ENCODE measurements at regions not wholly inside any gene's neighbourhood (a gene's known extent, or its start where the extent isn't known, plus 50 kb on each side); places are given as distances from the start of the nearest gene placed in this dataset.

GRCh38 chr9:126223798-126224531 is 102.7 kb upstream of the MVB12B start:
- DNase-seq (ENCODE audit: low read depth), result no peak

- DNase-seq (ENCODE audit: low read depth), result no peak
Measured at GRCh38 chr9:126225611-126226609, 100.7 kb upstream of the MVB12B start.

DNA sequence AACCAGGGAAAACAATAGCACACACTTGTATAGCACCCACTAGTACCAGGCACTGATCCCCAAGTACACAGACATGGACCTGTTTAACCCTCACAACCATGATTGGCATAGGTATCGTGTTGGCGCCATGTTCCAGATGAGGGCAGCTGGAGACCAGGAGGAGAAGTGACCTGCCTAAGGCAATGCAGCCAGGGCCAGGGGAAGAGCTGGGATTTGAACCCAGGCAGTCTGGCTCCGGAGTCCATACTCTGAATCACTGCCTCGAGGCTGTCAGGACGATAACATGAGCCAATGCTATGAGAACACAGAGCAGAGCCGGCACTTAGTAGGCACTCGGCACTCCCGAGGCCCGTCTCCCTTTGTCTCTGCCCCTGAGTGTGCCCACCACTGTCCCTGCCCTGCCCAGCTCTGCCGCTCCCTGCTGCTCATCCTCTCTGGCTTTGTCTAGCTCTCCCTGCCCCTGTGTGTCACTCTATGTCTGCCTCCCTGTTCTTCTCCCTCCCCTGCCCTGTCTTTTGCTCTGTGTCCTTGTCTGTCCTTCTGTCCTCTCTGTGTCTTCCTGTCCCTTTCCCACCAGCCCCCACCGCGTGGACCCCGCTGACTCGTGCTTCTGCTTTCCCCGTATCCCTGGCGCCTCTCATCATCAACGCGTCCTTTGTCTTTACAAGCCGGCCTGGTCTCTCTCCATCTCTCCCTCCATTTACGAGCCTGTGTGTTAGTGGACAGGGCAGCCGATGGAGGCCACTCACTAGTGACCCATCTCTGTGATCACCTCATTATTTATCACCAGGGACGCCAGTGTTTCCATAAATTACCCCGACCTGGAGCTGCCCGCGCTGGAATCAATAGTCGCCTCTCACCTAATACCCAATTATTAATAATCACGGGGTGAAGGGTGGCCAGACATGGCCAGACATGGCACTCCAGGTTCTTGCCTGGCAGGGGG is 99.4 kb upstream of the MVB12B start:
- DNase-seq (ENCODE audit: low read depth), result no peak

DNA sequence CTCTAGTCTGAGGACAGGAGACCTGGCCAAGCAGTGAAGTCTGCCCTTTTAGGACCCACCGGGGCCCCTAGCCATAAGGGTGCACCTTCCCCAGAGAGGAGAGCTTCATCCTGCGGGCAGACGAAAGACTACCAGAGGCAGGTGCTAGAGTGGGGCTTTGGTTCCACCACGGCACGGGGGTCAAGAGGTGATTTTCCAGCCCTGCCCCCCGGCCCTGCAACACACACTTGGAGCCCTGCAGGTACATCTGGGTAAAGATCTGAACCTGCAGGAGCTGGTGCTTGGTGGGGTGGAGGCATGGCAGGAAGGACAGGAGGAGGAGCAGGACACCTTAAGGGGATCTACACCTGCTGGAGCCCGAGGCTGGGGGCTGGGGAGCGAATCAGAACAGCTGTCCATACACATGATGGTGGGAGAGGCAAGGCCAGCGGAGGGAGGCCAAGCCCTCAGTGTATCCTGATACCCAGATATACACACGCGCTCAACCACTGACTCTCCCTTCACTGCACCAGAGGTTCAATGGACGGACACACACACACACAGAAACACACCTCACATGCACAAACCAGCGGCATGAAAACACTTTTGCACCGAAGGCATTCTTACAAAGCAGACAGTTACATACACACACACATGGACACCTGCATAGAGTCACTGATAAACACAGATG is 98.4 kb upstream of the MVB12B start:
- DNase-seq (ENCODE audit: low read depth), result no peak

- DNase-seq (ENCODE audit: low read depth), result peak; percentile 49
Measured at GRCh38 chr9:126228781-126229444, 97.7 kb upstream of the MVB12B start.

GRCh38 chr9:126229501-126229900 is 97.1 kb upstream of the MVB12B start:
- DNase-seq (ENCODE audit: low read depth), result no peak

- DNase-seq (ENCODE audit: low read depth), result no peak
Measured at GRCh38 chr9:126230692-126231091, 95.9 kb upstream of the MVB12B start.

- DNase-seq (ENCODE audit: low read depth), result no peak
Measured at GRCh38 chr9:126232461-126232860, 94.2 kb upstream of the MVB12B start.

DNA sequence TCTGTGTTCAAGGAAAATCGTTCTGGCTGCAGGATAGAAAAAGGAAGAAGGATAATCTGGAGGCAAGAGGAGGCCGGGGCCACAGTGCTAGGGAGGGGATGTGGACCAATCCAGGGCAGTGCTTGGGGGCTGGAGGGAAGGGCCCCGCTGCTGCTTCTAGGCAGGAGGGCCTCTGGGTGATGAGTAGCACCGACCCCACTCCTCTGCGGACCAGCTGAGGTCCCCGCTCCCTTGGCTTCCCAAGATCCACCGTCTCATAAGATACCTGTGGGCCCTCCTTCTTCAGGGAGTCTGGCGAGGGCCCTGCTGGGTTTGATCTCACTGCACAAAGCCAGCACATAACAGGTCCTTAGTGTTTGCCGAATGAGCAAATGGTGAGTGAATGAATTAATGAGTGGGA is 93.5 kb upstream of the MVB12B start:
- DNase-seq (ENCODE audit: low read depth), result no peak

GRCh38 chr9:126233913-126234525 is 92.6 kb upstream of the MVB12B start:
- DNase-seq (ENCODE audit: low read depth), result no peak

- DNase-seq (ENCODE audit: low read depth), result no peak
Measured at GRCh38 chr9:126234681-126235335, 91.8 kb upstream of the MVB12B start.

- DNase-seq (ENCODE audit: low read depth), result no peak
Measured at GRCh38 chr9:126235336-126236243, 91.0 kb upstream of the MVB12B start.

DNA sequence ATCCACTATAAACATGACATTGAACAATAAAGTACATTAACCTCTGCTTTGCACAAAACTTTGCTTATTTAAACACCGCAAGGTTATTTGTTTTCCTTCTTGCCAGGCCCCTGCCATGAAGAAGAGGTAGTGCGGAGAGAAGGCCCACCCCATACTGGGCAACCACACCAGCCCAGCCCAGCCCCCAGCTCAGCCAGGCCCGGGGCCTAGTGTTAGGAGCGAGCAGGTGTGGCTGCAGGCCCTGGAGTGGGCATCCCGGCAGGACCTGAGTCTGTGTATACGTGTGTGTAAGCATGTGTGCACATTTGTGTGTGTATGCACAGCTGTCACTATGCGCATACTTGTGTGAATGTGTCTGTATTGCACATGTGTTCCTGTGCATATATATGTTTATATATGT is 90.4 kb upstream of the MVB12B start:
- DNase-seq (ENCODE audit: low read depth), result no peak

DNA sequence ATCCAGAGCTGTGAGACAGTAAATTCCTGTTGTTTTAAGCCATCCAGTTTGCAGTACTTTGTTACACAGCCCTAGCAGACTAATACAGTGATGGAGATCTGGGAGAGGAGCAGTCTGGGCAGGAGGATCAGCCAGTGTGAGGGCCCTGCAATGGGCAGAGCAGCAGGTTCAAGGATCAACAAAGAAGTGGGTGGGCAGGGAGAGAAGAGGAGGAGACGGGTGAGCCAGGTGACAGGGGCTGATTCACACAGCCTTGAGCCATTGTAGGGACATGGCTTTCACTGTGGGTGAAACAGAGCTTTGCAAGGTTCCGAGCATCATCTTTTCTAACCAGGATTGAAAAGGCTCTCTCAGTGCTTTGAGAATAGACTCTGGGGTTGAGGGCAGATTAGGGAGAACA is 88.2 kb upstream of the MVB12B start:
- DNase-seq (ENCODE audit: low read depth), result no peak

DNA sequence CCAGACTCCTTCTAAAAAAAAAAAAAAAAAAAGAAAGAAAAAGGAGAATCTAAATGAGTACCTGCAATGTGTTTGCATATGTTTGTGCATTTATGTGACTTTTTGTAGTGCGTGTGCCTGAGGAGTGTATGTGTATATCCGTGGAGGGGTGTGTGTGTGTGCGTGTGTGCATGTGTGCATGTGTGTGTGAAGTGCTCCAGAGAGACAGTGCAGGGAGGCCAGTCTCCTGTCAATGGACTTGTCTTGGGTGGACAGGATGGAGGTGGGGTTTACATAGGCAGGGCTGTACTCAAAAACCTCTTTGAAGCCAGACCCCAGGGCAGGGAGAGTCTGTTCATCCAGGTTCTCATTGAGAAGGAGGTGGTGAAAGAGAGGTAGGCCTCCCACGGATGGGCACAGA is 87.1 kb upstream of the MVB12B start:
- no peak for DNase-seq (ENCODE audit: low read depth)

DNA sequence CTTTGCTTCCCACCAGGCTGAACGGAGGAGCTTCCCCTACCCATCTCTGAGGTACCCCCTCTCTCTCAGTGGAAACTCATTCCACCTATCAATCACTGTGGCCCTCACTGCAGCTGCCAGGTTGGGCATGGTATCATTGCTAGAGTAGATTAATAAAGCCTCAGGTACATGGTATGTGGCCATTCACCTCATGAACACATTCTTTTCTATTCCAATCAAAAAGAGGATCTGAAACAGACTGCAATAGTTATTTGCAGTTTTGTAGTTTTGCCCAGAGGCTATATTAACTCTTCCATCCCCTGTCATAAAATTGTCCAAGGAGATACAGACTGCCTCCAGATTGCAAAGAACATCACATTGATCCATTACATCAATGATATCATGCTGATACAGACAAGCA is 85.8 kb upstream of the MVB12B start:
- no peak for DNase-seq (ENCODE audit: low read depth)

DNA sequence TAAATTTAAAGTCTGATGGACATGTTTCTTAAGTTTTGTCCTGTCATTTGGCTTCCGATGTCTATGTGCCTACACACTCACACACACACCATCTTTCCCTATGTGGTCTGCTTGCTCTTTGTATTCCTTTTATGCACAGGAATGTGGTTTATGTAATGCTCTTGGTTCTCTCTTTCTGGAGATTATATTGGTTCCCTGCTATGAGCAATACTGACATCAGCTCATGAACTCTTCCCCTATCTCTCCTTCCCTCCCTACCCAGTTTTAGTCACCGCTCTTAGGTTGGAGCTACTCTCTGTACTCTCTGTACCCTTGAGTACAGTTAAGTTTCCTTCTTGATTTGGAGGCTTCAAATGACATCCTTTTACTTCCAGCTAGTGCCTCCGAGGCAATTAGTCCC is 77.9 kb upstream of the MVB12B start:
- DNase-seq (ENCODE audit: low read depth), result peak; percentile 8

GRCh38 chr9:126261584-126262356 is 64.9 kb upstream of the MVB12B start:
- DNase-seq (ENCODE audit: low read depth), result no peak

Measured in fibroblast of the conjunctiva (primary cell).